Transverse colon (tissue), 4 donors: ENCODE measurements at regions not wholly inside any gene's neighbourhood (a gene's known extent, or its start where the extent isn't known, plus 50 kb on each side); places are given as distances from the start of the nearest gene placed in this dataset.

Experiments
- DNase-seq: peaks from one replicate; pipeline ENCODE4 v3.0.0-alpha.2; 2019
- H3K27ac ChIP-seq, 4 donors: fragments of 200-600 bp; sonication (generic); 2 replicates each; pipeline ENCODE4 v1.5.1; 2016 to 2018; ENCODE audit warnings: inconsistent platforms in 4 of 4
- H3K27me3 ChIP-seq: fragments of 200-600 bp; sonication (generic); 2 replicates; pipeline ENCODE4 v1.5.1; 2017; ENCODE audit warnings: inconsistent platforms
- H3K36me3 ChIP-seq, 4 donors: fragments of 200-600 bp; sonication (generic); 2 replicates each; pipeline ENCODE4 v1.5.1; 2017 to 2019; ENCODE audit warnings: inconsistent platforms in 4 of 4
- H3K4me1 ChIP-seq, 4 donors: fragments of 200-600 bp; sonication (generic); 2 replicates each; pipeline ENCODE4 v1.5.1; 2017 to 2020; ENCODE audit warnings: inconsistent platforms in 4 of 4
- H3K4me3 ChIP-seq, 4 donors: fragments of 200-600 bp; sonication (generic); 1 replicate in 1 of 4; 2 replicates in 3 of 4; pipeline versions ENCODE4 v1.5.1 to v1.6.1; 2017 to 2019; ENCODE audit warnings: inconsistent platforms in 4 of 4
- H3K9me3 ChIP-seq, 2 donors: fragments of 200-600 bp; sonication (generic); 2 replicates each; pipeline ENCODE4 v1.5.1; 2017 to 2019; ENCODE audit warnings: inconsistent platforms in 2 of 2
- EP300 ChIP-seq: sonication (generic); formaldehyde crosslinking; IDR thresholded peaks from one replicate; pipeline ENCODE4 v1.6.1; 2017; ENCODE audit warnings: antibody characterized with exemption, low read depth
- POLR2A ChIP-seq: fragments of 450-650 bp; IDR thresholded peaks from one replicate; pipeline ENCODE4 v1.6.1; 2016; ENCODE audit warnings: antibody characterized with exemption, mild to moderate bottlenecking, moderate library complexity
- POLR2AphosphoS5 ChIP-seq, 3 donors: sonication (generic); formaldehyde crosslinking; IDR thresholded peaks; one replicate each; pipeline ENCODE4 v1.6.1; 2016; ENCODE audit warnings: antibody characterized with exemption in 3 of 3
- WGBS, 2 donors: methylation state at CpG; one replicate each; pipeline ENCODE4 v1.1.5; 2018; ENCODE audit warnings: low coverage in 1 of 2; 5-methylcytosine and 5-hydroxymethylcytosine counted together
- in situ Hi-C, 4 donors: fragments of 200-750 bp; cut with MboI; loops; one replicate each; pipeline versions ENCODE4 v1.15.0 to v1.15.1; 2017; ENCODE audit warnings: low sequenced_read_pairs in 3 of 4, low pct_ligation_motif_present in 1 of 4, low pct_unique_long_range_greater_than_20kb in 1 of 4
- intact Hi-C: fragments of 100-400 bp; cut with DNase I; formaldehyde crosslinking; loops from one replicate; pipeline ENCODE4 v1.15.1; 2023; ENCODE audit warnings: low total_unique reads
- TF ChIP-seq, protein P1 (sequence below), 5 experiments: fragments of 200-600 bp in 3 of 5; fragments of 450-650 bp in 2 of 5; sonication (generic) in 3 of 5; IDR thresholded peaks; 1 replicate in 2 of 5; 2 replicates in 3 of 5; pipeline ENCODE4 v1.5.1; 2016 to 2017; ENCODE audit warnings: antibody characterized with exemption in 5 of 5, inconsistent platforms in 3 of 5, mild to moderate bottlenecking in 2 of 5, moderate library complexity in 1 of 5

DNA sequence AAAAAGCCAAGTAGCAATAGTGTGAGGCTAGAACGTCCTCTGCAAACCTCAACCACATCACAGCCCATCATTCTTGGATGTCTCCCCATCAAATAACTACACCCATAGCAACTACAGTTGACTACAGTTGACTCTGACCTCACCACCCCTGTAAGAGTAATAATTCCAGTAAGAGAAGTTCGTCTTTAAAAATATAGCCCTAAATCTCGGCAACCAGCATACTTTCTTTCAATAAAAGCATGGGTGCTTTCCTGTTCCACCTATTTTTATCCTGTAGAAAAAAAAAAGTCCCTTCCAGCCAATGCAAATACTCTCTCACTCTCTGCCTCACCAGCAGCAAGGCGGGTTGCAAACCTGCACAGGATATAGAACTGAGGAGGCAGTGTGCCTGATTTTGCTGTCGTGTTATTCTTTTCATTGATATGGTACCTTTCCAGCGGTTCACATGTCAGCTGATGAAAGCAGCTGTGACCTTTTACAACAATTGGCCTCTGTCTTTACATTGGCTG lies 187.5 kb upstream of the NFE2L3 start:
- 31 to 44% methylated on average over 5 to 6 of the region's 6 CpGs for WGBS, 2 donors
- no peak for TF ChIP-seq POLR2A
- TF ChIP-seq, protein P1, sequence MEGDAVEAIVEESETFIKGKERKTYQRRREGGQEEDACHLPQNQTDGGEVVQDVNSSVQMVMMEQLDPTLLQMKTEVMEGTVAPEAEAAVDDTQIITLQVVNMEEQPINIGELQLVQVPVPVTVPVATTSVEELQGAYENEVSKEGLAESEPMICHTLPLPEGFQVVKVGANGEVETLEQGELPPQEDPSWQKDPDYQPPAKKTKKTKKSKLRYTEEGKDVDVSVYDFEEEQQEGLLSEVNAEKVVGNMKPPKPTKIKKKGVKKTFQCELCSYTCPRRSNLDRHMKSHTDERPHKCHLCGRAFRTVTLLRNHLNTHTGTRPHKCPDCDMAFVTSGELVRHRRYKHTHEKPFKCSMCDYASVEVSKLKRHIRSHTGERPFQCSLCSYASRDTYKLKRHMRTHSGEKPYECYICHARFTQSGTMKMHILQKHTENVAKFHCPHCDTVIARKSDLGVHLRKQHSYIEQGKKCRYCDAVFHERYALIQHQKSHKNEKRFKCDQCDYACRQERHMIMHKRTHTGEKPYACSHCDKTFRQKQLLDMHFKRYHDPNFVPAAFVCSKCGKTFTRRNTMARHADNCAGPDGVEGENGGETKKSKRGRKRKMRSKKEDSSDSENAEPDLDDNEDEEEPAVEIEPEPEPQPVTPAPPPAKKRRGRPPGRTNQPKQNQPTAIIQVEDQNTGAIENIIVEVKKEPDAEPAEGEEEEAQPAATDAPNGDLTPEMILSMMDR (IDR thresholded peaks at IDR 0.05): no peak
- TF ChIP-seq EP300: no peak
- peak in 1 of 3 donors; percentile 18 for TF ChIP-seq POLR2AphosphoS5 (IDR thresholded peaks at IDR 0.05)
- peak overlapping the region in 2 of 4 donors; percentile 33 to 56 for H3K27ac ChIP-seq
- H3K4me3 ChIP-seq: no peak overlapping the region
- H3K27me3 ChIP-seq: peaks cover 5% of the 10 kb centered on the region
- H3K36me3 ChIP-seq: no peaks in the 10 kb centered on the region
- intact Hi-C loops (no loop called here), in situ Hi-C loops (no loop called here)
- H3K4me1 ChIP-seq: peaks cover 0 to 7% (median 4%) of the 10 kb centered on the region in 4 donors
- H3K9me3 ChIP-seq: no peaks in the 10 kb centered on the region
- DNase-seq: peak; percentile 51

DNA sequence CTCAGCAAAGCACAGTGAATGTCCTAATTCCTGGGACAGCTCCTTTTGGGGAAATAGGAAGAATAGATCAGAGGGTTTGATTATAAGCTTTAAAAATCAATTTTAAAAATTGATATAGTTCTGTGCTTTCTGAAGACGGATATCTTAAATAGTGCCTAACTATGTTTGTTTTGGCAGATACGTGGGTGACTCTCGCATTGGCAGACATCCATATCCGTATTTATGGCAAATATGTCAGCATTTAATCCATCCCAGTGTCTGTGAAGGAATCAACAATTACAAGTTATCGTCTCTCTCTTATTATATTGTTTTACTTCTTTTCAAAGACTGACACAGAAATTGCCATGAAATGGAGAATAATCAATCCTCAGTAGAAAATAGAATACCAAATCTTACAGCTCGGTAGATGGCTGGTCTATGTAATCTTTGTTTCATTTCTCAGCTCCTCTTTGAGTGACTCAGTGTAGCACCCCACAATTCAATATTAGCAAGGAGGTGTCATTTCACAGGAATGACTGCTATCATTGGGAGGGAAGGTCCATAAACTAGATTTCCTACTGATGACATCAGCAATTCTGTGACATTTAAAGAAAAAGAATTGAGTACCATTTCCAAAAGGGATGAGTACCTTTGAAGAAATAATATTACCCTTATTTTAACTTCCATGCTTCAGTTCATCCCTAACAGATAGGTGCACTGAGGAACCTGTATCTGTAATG lies 186.4 kb upstream of the NFE2L3 start:
- H3K9me3 ChIP-seq: no peaks in the 10 kb centered on the region
- TF ChIP-seq POLR2AphosphoS5 (IDR thresholded peaks at IDR 0.05) (no peak), POLR2A (no peak), EP300 (no peak)
- TF ChIP-seq, protein P1 (IDR thresholded peaks at IDR 0.05): no peak
- H3K4me3 ChIP-seq: no peak overlapping the region
- 33 to 45% methylated on average over 6 of the region's 6 CpGs for WGBS, 2 donors
- peak overlapping the region in 2 of 4 donors; percentile 33 to 56 for H3K27ac ChIP-seq
- H3K4me1 ChIP-seq: peaks cover 0 to 7% (median 4%) of the 10 kb centered on the region in 4 donors
- peaks cover 5% of the 10 kb centered on the region for H3K27me3 ChIP-seq
- no peak for DNase-seq
- H3K36me3 ChIP-seq: no peaks in the 10 kb centered on the region
- in situ Hi-C loops: no loop called here
- intact Hi-C loops: no loop called here

DNA sequence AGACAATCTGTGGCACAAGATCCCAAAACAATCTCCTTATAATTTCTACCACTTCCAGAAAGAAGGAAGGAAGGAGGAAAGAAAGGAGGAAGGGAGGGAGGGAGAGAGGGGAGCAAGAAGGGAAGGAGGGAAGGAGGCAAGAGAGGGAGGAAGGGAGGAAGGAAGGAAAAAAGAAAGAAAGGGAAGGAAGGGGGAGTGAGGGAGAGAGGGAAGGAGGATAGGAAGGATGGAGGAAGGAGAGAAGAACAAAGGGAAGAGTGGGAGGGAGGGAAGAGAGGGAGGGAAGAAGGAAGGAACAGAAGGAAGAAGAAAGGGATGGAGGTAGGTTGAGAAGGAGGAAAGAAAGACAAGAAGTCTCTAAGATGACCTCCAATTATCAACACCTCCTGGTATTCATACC lies 185.5 kb upstream of the NFE2L3 start:
- no peaks in the 10 kb centered on the region for H3K36me3 ChIP-seq
- H3K27me3 ChIP-seq: peaks cover 5% of the 10 kb centered on the region
- no peaks in the 10 kb centered on the region for H3K9me3 ChIP-seq
- in situ Hi-C loops: no loop called here
- intact Hi-C loops: no loop called here
- peak overlapping the region in 1 of 4 donors; percentile 76 for H3K27ac ChIP-seq
- no peak overlapping the region for H3K4me3 ChIP-seq
- DNase-seq: no peak
- TF ChIP-seq, protein P1 (IDR thresholded peaks at IDR 0.05): no peak
- TF ChIP-seq POLR2A (no peak), EP300 (no peak), POLR2AphosphoS5 (IDR thresholded peaks at IDR 0.05) (no peak)
- peaks cover 0 to 7% (median 4%) of the 10 kb centered on the region in 4 donors for H3K4me1 ChIP-seq

DNA sequence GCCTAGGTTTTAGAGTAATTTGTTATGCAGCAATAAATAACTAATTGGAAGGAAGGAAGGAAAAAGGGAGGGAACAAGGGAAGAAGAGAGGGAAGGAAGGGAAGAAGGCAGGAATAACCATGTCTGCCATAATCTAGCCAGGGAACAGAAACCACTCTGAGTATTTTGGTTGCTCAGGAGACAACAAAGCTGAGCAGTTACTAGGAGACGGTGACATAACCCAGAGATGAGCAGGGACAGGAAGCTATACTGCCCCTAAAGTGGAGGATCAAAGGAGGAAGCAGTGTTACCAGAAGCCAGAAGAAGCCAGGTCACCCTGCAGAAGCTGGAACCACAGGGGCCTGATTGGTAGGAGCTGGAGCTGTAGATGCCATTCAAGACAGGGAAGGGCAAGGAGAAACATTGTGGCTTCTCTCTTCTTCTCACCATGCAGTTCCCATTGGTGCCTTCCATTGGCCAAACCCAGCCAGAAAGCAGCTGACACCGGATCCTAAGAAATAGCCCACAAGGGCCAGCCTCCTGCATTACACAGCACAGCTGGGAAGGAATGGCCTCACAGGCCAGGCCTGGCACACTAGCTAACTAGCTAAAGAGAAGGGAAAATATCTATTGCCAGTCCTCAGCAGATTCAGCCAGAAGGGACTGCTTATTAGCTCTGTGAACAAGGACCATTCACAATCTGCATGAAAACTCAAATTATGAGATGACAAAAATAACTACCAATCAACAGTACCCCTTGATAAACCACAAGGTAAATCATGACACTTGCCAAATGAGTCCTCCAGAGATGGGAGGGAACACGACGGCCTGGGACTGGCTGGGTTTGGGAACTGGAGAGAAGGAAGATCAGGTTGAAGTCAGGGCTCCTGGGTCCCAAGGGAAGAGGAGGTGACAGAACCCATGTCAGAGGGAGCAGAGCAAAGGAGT lies 184.5 kb upstream of the NFE2L3 start:
- TF ChIP-seq POLR2A (no peak), POLR2AphosphoS5 (IDR thresholded peaks at IDR 0.05) (peak in 1 of 3 donors; percentile 5), EP300 (no peak)
- TF ChIP-seq, protein P1 (IDR thresholded peaks at IDR 0.05): no peak
- in situ Hi-C loops (no loop called here), intact Hi-C loops (no loop called here)
- H3K27ac ChIP-seq: peak overlapping the region in 3 of 4 donors; percentile 15 to 76 (median 51)
- 58 to 87% methylated on average over 3 to 4 of the region's 4 CpGs for WGBS, 2 donors
- H3K4me3 ChIP-seq: no peak overlapping the region
- H3K4me1 ChIP-seq: peaks cover 0 to 7% (median 4%) of the 10 kb centered on the region in 4 donors
- H3K36me3 ChIP-seq: no peaks in the 10 kb centered on the region
- H3K9me3 ChIP-seq: no peaks in the 10 kb centered on the region
- H3K27me3 ChIP-seq: peaks cover 5% of the 10 kb centered on the region
- DNase-seq: no peak
